SKM-1 (cell line): ENCODE measurements at regions not wholly inside any gene's neighbourhood (a gene's known extent, or its start where the extent isn't known, plus 50 kb on each side); places are given as distances from the start of the nearest gene placed in this dataset.
"Not testable (repeated sequence)": the region's sequence is repeated elsewhere in the genome, so short reads cannot be mapped to it uniquely, and the experiment has no call there.

ENCODE experiments used
- DNase-seq: peaks from one replicate; lab custom pipeline; 2025; ENCODE audit not compliant: unreplicated experiment; lab: John Stamatoyannopoulos, UW

- no peak for DNase-seq
Observed at GRCh38 chr4:110364911-110365520, 110.9 kb upstream of the ENPEP start.

GRCh38 chr4:110361921-110362320 is 114.0 kb upstream of the ENPEP start:
- DNase-seq = peak; percentile 8

- no peak for DNase-seq
Observed at GRCh38 chr4:110359076-110359475, 116.9 kb upstream of the ENPEP start.

- DNase-seq = no peak
Observed at GRCh38 chr4:110357521-110357920, 118.4 kb upstream of the ENPEP start.

- no peak for DNase-seq
Observed at GRCh38 chr4:110354460-110354859, 121.5 kb upstream of the ENPEP start.

- no peak for DNase-seq
Observed at GRCh38 chr4:110352670-110353442, 123.1 kb upstream of the ENPEP start.

GRCh38 chr4:110348711-110349383 is 127.1 kb upstream of the ENPEP start:
- no peak for DNase-seq

GRCh38 chr4:110347805-110348204 is 128.2 kb upstream of the ENPEP start:
- no peak for DNase-seq

- DNase-seq = no peak
Observed at GRCh38 chr4:110344165-110344564, 131.8 kb upstream of the ENPEP start.

- no peak for DNase-seq
Observed at GRCh38 chr4:110343534-110343933, 132.4 kb upstream of the ENPEP start.

GRCh38 chr4:110341118-110341517 is 134.8 kb upstream of the ENPEP start:
- not testable (repeated sequence) for DNase-seq

- DNase-seq = no peak
Observed at GRCh38 chr4:110335399-110335798, 137.0 kb upstream of the ELOVL6 start.

GRCh38 chr4:110332483-110332882 is 134.1 kb upstream of the ELOVL6 start:
- no peak for DNase-seq

GRCh38 chr4:110326426-110326825 is 128.0 kb upstream of the ELOVL6 start:
- DNase-seq = not testable (repeated sequence)

- DNase-seq = peak; percentile 37
Observed at GRCh38 chr4:110310795-110311194, 112.4 kb upstream of the ELOVL6 start.

- no peak for DNase-seq
Observed at GRCh38 chr4:110309675-110310074, 111.3 kb upstream of the ELOVL6 start.

GRCh38 chr4:110306303-110306702 is 107.9 kb upstream of the ELOVL6 start:
- DNase-seq = no peak

GRCh38 chr4:110305455-110305854 is 107.0 kb upstream of the ELOVL6 start:
- no peak for DNase-seq

- DNase-seq = no peak
Observed at GRCh38 chr4:110296892-110297291, 98.5 kb upstream of the ELOVL6 start.

GRCh38 chr4:110294165-110294564 is 95.8 kb upstream of the ELOVL6 start:
- no peak for DNase-seq

GRCh38 chr4:110292994-110293744 is 94.8 kb upstream of the ELOVL6 start:
- no peak for DNase-seq
